ENCODE measurements at regions not wholly inside any gene's neighbourhood (a gene's known extent, or its start where the extent isn't known, plus 50 kb on each side); places are given as distances from the start of the nearest gene placed in this dataset.

DNA sequence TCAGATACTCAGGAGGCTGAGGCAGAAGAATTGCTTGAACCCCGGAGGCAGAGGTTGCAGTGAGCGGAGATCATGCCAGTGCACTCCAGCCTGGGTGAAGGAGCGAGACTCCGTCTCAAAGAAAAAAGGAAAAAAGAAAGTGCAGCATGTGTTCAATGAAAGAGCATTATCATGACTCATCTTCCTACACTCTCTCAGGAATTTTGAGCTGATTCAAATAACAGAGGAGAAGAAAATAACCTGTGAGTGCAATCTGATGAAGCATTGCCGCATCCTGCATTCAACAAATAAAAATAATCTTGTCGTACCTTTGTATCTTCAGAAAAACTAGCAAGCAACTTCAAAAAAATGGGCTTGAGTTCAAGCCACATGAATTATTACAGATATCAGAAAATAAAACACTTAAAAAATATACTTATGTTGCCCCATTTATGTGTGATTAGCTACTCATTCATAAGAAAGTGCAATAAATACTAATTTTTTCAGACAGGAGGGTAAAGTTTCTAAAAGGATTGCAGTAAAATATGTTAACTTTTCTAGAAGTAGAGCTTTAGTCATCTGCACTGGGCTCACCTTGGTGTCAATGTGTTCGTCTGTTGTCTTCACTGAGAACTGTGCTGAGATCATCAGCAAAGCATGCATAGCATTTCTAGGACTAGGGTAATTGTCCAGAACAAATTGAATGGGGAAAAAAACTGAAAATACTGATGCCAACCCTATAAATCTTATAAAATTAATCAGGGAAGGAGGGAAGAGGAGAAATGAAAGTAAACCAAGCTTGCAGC is 90.4 kb upstream of the VCX3B start:
- Mint-ChIP-seq H3K4me1 (ENCODE audit: unreplicated experiment) (no peaks in the 10 kb centered on the region), H3K36me3 (no peaks in the 10 kb centered on the region), H3K27ac (no peak overlapping the region), H3K27me3 (no peaks in the 10 kb centered on the region), H3K9me3 (peaks cover 11% of the 10 kb centered on the region), H3K4me3 (no peak overlapping the region)
- TF ChIP-seq, protein P1, sequence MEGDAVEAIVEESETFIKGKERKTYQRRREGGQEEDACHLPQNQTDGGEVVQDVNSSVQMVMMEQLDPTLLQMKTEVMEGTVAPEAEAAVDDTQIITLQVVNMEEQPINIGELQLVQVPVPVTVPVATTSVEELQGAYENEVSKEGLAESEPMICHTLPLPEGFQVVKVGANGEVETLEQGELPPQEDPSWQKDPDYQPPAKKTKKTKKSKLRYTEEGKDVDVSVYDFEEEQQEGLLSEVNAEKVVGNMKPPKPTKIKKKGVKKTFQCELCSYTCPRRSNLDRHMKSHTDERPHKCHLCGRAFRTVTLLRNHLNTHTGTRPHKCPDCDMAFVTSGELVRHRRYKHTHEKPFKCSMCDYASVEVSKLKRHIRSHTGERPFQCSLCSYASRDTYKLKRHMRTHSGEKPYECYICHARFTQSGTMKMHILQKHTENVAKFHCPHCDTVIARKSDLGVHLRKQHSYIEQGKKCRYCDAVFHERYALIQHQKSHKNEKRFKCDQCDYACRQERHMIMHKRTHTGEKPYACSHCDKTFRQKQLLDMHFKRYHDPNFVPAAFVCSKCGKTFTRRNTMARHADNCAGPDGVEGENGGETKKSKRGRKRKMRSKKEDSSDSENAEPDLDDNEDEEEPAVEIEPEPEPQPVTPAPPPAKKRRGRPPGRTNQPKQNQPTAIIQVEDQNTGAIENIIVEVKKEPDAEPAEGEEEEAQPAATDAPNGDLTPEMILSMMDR (conservative IDR thresholded peaks at IDR 0.05): no peak
- DNase-seq (ENCODE audit: extremely low spot score, unreplicated experiment): no peak

DNA sequence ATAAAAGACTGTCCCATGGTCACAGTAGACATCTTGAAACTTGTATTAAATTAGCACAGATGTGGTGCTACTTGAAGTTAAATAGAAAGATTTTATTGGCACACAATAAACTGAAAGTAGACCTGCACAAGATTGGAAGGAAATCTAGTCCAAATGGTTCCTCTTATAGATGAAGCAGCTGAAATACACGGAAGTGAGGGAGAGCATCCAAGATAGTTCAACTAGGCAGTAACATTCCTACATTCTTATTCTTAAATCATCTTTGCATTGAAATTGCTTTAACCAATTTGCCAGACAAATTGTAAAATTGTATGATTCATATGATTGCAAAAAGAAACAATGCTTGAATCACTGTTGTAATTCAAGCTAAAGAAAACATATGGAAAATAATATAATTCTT is 87.6 kb upstream of the VCX3B start:
- Mint-ChIP-seq H3K4me3 (no peak overlapping the region), H3K4me1 (ENCODE audit: unreplicated experiment) (no peaks in the 10 kb centered on the region), H3K9me3 (peaks cover 11% of the 10 kb centered on the region), H3K27ac (no peak overlapping the region), H3K36me3 (no peaks in the 10 kb centered on the region), H3K27me3 (no peaks in the 10 kb centered on the region)
- TF ChIP-seq, protein P1 (conservative IDR thresholded peaks at IDR 0.05): no peak
- no peak for DNase-seq (ENCODE audit: extremely low spot score, unreplicated experiment)

- H3K9me3 Mint-ChIP-seq: no peaks in the 10 kb centered on the region
- no peak overlapping the region for H3K4me3 Mint-ChIP-seq
- no peak overlapping the region for H3K27ac Mint-ChIP-seq
- H3K36me3 Mint-ChIP-seq: no peaks in the 10 kb centered on the region
- no peaks in the 10 kb centered on the region for H3K27me3 Mint-ChIP-seq
- peaks cover 9% of the 10 kb centered on the region for H3K4me1 Mint-ChIP-seq (ENCODE audit: unreplicated experiment)
- TF ChIP-seq, protein P1 (conservative IDR thresholded peaks at IDR 0.05): no peak
- no peak for DNase-seq (ENCODE audit: extremely low spot score, unreplicated experiment)
These were observed 73.9 kb upstream of the VCX3B start for GRCh38 chrX:8390771-8391170.

DNA sequence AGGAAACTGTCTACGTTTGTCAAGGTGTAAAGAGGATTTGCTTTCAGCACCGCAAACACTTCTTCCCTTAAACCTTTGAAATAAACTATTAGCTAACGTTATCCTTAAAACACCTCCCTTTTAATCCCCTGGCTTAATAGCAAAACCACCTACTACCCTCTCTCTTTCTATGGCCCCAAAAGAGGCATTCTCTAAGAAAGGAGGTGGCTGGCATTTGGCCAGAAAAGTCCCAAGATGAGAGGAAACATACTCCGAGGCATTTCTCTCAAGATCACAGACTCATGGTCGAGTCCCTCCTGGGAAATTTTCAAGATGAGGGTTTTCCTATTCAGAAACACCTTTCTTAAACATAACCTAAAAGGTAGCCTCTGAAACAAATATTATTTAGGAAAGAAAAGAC is 60.6 kb upstream of the VCX3B start:
- Mint-ChIP-seq H3K27ac (no peak overlapping the region), H3K4me3 (no peak overlapping the region), H3K9me3 (peaks cover 5% of the 10 kb centered on the region), H3K36me3 (no peaks in the 10 kb centered on the region), H3K4me1 (ENCODE audit: unreplicated experiment) (peaks cover 23% of the 10 kb centered on the region), H3K27me3 (no peaks in the 10 kb centered on the region)
- TF ChIP-seq, protein P1 (conservative IDR thresholded peaks at IDR 0.05): no peak
- DNase-seq (ENCODE audit: extremely low spot score, unreplicated experiment): no peak

GRCh38 chrX:8404471-8404870 is 60.2 kb upstream of the VCX3B start:
- Mint-ChIP-seq H3K27me3 (no peaks in the 10 kb centered on the region), H3K9me3 (peaks cover 5% of the 10 kb centered on the region), H3K4me3 (no peak overlapping the region), H3K36me3 (no peaks in the 10 kb centered on the region), H3K27ac (no peak overlapping the region), H3K4me1 (ENCODE audit: unreplicated experiment) (peaks cover 23% of the 10 kb centered on the region)
- no peak for DNase-seq (ENCODE audit: extremely low spot score, unreplicated experiment)
- TF ChIP-seq, protein P1 (conservative IDR thresholded peaks at IDR 0.05): no peak
